ENCODE measurements at regions not wholly inside any gene's neighbourhood (a gene's known extent, or its start where the extent isn't known, plus 50 kb on each side); places are given as distances from the start of the nearest gene placed in this dataset.

DNA sequence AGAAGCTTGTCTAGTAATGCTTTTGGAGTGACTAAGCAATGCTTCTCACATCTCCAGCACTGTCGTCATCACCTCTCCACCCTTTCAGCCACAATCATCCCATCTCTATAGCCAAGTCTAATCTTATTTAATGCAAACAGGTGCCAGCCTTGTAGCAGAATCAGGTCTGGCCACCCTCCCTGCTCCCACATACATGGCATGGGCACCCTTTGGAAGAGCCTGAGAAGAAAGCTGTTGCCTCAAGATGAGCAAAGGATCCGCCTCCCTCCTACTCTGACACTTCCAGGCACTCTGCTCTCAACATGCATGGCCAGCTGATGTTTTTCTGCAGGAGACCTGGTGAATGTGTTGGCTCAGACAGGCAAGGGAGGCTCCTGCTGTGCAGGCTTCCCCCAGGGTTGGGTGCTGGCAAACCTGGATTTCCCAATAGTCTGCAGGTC lies 113.1 kb upstream of the GRIK3 start:
- no peak for TF ChIP-seq POLR2A (IDR thresholded peaks at IDR 0.05; ENCODE audit: low read depth, low read length)
- no peak for TF ChIP-seq POLR2AphosphoS5 (IDR thresholded peaks at IDR 0.05; ENCODE audit: low read depth, low read length)
- TF ChIP-seq TAF1 (IDR thresholded peaks at IDR 0.05; ENCODE audit: borderline replicate concordance, low read depth, low read length) = no peak
